ENCODE measurements at regions not wholly inside any gene's neighbourhood (a gene's known extent, or its start where the extent isn't known, plus 50 kb on each side); places are given as distances from the start of the nearest gene placed in this dataset.

DNA sequence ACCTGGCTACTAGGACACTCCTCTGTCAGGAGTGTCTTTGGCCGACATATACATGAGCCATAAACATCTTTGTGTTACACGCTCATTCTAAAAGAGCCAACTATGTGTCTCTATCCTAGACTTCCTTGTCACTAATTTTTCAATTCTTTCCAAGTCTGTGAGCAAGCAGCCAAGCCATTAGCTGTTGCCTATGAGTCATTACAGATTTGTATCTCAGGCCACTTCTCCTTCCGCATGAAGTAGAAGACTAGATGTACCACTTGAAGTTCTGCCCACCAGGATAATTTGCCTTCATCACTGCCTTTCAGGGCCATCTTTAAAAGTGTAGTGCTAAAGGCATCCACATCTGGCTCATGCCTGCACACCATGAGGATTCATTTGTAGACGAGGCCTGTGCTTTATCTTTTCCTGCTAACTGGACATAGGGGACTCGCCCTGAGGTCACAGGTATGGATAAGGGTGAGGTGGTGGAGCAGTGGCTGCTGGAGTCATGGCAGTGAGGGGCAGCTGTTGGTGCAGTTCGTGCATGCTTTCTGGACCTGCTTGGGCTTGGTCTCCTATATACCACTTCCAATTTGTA lies 126.1 kb upstream of the KL start:
- TF ChIP-seq, protein P1, sequence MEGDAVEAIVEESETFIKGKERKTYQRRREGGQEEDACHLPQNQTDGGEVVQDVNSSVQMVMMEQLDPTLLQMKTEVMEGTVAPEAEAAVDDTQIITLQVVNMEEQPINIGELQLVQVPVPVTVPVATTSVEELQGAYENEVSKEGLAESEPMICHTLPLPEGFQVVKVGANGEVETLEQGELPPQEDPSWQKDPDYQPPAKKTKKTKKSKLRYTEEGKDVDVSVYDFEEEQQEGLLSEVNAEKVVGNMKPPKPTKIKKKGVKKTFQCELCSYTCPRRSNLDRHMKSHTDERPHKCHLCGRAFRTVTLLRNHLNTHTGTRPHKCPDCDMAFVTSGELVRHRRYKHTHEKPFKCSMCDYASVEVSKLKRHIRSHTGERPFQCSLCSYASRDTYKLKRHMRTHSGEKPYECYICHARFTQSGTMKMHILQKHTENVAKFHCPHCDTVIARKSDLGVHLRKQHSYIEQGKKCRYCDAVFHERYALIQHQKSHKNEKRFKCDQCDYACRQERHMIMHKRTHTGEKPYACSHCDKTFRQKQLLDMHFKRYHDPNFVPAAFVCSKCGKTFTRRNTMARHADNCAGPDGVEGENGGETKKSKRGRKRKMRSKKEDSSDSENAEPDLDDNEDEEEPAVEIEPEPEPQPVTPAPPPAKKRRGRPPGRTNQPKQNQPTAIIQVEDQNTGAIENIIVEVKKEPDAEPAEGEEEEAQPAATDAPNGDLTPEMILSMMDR (conservative IDR thresholded peaks at IDR 0.05): no peak
- TF ChIP-seq EZH2 (IDR thresholded peaks at IDR 0.05; ENCODE audit: low read depth): no peak
